ENCODE measurements at regions not wholly inside any gene's neighbourhood (a gene's known extent, or its start where the extent isn't known, plus 50 kb on each side); places are given as distances from the start of the nearest gene placed in this dataset.

DNA sequence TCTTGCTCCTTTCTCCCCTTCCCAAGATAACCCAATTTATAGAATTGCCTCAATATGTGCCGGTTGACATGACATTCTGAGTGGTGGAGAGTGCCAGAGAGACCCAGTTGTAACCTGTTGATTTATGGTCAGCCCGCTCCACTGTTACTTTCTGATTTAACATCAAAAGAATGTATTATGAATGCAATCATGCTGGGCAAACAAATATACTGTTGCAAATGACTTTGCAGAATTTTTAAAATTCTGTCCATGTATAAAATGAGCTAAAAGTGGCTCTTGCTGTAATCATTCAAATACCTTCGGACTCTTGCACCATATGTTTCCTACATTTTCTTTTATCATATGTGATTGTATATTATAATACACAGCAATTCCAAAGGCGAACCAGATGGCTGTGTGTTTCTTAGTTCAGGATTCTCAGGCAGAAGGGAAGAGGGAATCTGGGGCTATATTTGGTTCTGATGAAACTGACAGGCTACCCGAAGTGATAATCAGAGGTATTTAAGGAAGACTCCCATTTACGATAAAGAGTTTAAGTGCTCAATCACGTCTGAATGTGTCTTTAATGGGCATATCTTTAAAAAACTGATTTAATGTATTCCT, 131.7 kb downstream of the CLCN4 start:
- in situ Hi-C loops (cut with HindIII; ENCODE audit: low pct_unique_long_range_greater_than_20kb, low sequenced_read_pairs): no loop called here

GRCh38 chrX:10296576-10296975, 139.8 kb downstream of the CLCN4 start:
- no peak for DNase-seq (ENCODE audit: low read depth)
- in situ Hi-C loops (cut with HindIII; ENCODE audit: low pct_unique_long_range_greater_than_20kb, low sequenced_read_pairs): no loop called here

More for the DNA sequence above, 131.7 kb downstream of the CLCN4 start:
- no peak for DNase-seq (ENCODE audit: low read depth)

- in situ Hi-C loops (cut with HindIII; ENCODE audit: low pct_unique_long_range_greater_than_20kb, low sequenced_read_pairs): no loop called here
- no peak for DNase-seq (ENCODE audit: low read depth)
Observed at GRCh38 chrX:10310511-10310910, 153.7 kb downstream of the CLCN4 start.

DNA sequence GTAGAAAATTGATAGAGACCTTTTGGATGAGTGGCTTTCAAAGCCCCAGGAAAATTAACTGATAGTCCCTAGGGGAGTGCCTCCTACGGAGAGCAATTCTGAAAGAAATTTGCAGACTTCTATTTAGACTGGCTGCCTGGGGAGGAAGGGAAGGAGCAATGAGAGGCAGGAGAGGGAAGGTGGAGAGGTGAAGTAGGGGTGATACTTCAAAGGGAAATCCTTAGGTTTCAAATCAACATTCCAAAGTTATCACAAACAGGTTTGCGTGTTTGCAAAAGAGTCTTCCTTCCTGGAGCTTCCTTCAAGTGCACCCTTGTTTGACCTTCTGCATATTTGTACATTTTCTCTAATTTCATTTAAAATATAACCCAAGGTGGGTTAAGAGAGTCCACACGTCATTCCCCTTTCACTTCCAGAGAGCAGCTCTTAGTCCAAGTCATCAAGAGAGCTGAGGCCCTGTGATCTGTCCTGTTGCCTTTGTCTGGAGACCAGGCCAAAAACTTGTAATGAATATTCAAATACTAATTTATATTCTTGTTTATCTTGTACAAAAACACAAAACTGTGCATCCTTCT, 157.8 kb downstream of the CLCN4 start:
- in situ Hi-C loops (cut with HindIII; ENCODE audit: low pct_unique_long_range_greater_than_20kb, low sequenced_read_pairs): no loop called here
- no peak for DNase-seq (ENCODE audit: low read depth)

GRCh38 chrX:10325611-10326010, 168.8 kb downstream of the CLCN4 start:
- no peak for DNase-seq (ENCODE audit: low read depth)
- in situ Hi-C loops (cut with HindIII; ENCODE audit: low pct_unique_long_range_greater_than_20kb, low sequenced_read_pairs): no loop called here

- no peak for DNase-seq (ENCODE audit: low read depth)
- in situ Hi-C loops (cut with HindIII; ENCODE audit: low pct_unique_long_range_greater_than_20kb, low sequenced_read_pairs): no loop called here
Observed at GRCh38 chrX:10326578-10326977, 169.8 kb downstream of the CLCN4 start.

DNA sequence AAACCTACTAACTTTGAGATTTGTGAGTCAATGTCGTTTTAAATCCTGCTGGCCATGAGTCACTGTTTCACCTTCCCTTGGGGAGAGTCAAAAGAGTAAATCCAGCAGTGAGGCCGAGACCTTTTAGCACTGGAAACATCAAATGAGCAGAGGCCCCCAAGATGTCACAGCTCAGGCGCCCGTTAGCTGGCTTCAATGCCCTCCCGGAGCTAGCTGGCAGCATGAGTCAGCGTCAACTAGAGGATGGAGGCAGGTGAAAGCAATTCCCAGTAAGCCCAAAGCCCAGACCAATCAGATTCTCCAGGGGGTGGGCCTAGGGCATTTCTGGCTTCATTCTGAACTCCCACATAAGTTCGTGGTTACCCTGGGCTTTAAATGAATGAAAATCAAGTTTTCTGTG, 170.9 kb downstream of the CLCN4 start:
- peak; percentile 72 for DNase-seq (ENCODE audit: low read depth)
- in situ Hi-C loops (cut with HindIII; ENCODE audit: low pct_unique_long_range_greater_than_20kb, low sequenced_read_pairs): no loop called here

- no peak for DNase-seq (ENCODE audit: low read depth)
- in situ Hi-C loops (cut with HindIII; ENCODE audit: low pct_unique_long_range_greater_than_20kb, low sequenced_read_pairs): no loop called here
Observed at GRCh38 chrX:10329984-10330383, 173.2 kb downstream of the CLCN4 start.

DNA sequence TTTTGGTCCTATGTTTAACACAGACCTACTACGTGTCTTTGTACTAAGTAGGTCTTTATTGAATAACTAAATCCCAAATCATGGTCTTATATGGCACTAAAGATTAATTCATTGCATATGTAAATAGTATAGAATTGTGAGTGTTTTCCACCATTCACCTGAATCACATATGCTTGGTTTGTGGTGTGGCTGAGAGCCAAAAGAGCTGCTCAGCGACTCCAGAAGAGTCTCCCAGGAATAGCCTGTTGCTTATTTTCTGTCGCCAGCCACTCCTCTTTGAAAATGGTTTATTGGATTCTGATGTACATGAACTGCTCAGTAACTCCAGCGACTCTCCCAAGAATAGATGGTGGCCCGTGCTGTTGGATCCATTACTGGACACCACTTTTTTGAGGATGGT, 184.5 kb downstream of the CLCN4 start:
- in situ Hi-C loops (cut with HindIII; ENCODE audit: low pct_unique_long_range_greater_than_20kb, low sequenced_read_pairs): no loop called here
- DNase-seq (ENCODE audit: low read depth): no peak

DNA sequence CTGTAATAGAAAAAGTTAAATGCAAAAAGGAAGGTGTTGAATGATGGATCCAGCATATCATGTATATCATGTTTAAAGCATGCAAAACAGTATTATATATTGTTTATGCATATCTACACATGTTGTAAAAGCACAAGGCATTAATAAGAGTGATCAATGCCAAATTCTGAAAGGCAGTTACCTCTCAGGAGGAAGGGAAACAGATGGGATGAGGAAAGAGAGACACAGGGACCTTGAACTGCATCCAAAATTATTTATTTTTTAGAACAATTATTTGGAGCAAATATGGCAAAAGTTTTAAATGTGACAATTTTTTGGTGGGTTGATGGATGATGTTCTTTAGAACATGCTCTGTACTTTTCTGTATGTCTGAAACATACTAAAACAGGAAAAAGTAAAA, 193.4 kb downstream of the CLCN4 start:
- in situ Hi-C loops (cut with HindIII; ENCODE audit: low pct_unique_long_range_greater_than_20kb, low sequenced_read_pairs): no loop called here
- no peak for DNase-seq (ENCODE audit: low read depth)

GRCh38 chrX:10350981-10351380, 194.2 kb downstream of the CLCN4 start:
- peak; percentile 60 for DNase-seq (ENCODE audit: low read depth)
- in situ Hi-C loops (cut with HindIII; ENCODE audit: low pct_unique_long_range_greater_than_20kb, low sequenced_read_pairs): no loop called here

DNA sequence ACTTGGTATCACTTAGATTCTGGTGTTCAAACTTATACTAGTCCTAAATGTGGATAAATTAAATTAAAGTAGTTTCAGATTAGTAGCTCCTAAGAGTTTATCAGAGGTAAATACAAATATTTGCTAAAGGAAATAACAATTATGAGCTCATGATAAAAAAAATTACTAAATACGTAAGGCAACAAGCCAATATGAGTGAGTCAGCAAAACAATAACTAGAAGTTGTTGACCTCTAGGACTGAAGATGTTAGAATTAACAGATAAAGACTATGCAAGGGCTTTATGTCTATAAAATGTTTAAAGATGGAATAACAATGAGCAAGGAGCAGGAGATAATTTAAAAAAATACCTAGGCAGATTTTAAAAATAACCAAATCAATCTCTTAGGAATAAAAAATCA, 195.8 kb downstream of the CLCN4 start:
- no peak for DNase-seq (ENCODE audit: low read depth)
- in situ Hi-C loops (cut with HindIII; ENCODE audit: low pct_unique_long_range_greater_than_20kb, low sequenced_read_pairs): no loop called here

- DNase-seq (ENCODE audit: low read depth): no peak
- in situ Hi-C loops (cut with HindIII; ENCODE audit: low pct_unique_long_range_greater_than_20kb, low sequenced_read_pairs): no loop called here
Observed at GRCh38 chrX:10356979-10357378, 200.2 kb downstream of the CLCN4 start.

DNA sequence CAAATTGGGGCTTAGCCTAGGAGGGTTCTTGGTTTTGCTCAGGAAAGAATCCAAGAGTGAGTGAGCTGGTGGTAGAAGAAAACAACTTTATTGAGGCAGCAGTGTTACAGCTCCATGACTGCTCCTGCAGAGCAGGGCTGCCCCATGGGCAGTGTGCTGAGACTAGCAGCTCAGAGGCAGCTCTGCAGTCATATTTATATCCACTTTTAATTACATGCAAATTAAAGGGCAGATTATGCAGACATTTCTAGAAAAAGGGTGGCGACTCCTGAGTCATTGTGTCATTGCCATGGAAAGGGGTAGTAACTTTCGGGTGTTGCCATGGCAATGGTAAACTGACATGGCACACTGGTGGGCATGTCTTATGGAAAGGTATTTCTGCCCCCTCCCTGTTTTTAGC, 202.2 kb downstream of the CLCN4 start:
- in situ Hi-C loops (cut with HindIII; ENCODE audit: low pct_unique_long_range_greater_than_20kb, low sequenced_read_pairs): no loop called here
- no peak for DNase-seq (ENCODE audit: low read depth)

GRCh38 chrX:10360116-10360515, 203.3 kb downstream of the CLCN4 start:
- in situ Hi-C loops (cut with HindIII; ENCODE audit: low pct_unique_long_range_greater_than_20kb, low sequenced_read_pairs): no loop called here
- DNase-seq (ENCODE audit: low read depth): no peak

DNA sequence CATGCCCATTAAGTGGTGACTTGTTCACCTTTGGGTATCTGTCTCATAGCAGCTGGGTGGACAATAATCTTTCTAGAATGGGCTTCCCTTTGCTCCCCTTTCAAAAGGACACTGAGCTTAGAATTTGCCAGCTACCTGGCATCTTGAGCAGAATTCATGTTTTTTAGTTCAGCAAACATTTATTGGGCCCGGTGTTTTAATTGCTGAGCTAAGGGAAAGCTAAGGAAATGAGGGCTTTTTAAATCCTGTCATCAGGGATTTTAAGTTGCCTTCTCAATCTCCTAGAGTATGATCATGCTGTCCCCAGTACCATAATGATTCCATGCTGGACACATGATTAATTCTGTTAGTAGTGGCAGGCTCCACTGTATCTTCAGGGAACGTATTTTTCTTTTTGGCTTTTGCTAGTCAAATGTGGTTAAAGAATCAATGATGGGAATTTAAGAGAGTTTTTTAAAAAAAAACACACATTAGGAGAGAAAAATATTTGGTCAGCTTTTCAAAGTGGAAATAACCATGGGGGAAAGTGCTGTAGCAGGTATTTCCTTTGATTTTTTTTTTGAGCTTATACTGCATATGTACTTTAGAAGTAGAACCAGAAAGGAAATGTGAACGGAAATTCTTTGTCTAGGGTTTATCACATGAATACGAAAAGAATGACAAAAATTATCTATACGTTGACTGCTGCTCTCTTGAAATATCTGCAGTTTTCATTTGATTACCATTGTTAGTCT, 208.9 kb downstream of the CLCN4 start:
- DNase-seq (ENCODE audit: low read depth): no peak
- in situ Hi-C loops (cut with HindIII; ENCODE audit: low pct_unique_long_range_greater_than_20kb, low sequenced_read_pairs): no loop called here

DNA sequence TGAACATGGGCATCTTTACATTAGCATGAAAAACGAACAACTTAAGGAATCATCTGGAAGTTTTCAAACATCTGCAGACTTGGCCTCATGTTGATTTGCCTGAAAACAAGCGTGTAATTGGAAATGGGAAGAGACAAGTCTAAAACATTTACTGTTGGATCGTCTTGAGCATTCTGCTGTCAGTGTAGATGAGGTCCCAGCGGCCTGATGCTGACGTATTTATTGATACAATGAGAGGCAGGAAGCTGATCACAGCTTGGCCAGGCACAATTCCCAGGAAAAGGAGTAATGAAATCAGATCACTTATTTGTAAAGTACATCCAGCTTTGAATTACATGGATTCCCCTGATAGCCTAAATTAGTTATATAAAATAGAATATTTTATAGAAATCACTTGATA, 210.6 kb downstream of the CLCN4 start:
- DNase-seq (ENCODE audit: low read depth): no peak
- in situ Hi-C loops (cut with HindIII; ENCODE audit: low pct_unique_long_range_greater_than_20kb, low sequenced_read_pairs): no loop called here

DNA sequence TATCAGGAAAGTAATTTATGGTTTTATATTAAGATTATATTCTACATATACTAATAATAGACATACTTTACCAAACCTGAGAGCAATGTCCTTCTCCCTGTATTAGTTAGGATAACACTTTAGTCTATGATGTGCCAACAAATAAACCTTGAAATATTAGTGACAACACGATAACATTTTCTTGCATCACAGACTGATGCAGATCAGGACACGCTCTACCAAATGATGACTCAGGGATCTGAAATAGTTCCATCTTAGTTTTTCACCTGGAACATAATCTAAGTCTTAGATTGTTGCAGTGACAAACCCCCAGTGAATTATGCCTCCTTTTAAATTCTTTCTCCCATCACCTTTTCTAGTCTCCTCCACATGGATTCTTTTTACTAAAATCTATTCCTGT, 214.2 kb downstream of the CLCN4 start:
- no peak for DNase-seq (ENCODE audit: low read depth)
- in situ Hi-C loops (cut with HindIII; ENCODE audit: low pct_unique_long_range_greater_than_20kb, low sequenced_read_pairs): no loop called here

GRCh38 chrX:10377427-10377826, 220.7 kb downstream of the CLCN4 start:
- in situ Hi-C loops (cut with HindIII; ENCODE audit: low pct_unique_long_range_greater_than_20kb, low sequenced_read_pairs): no loop called here
- no peak for DNase-seq (ENCODE audit: low read depth)

GRCh38 chrX:10379878-10380277, 223.1 kb downstream of the CLCN4 start:
- in situ Hi-C loops (cut with HindIII; ENCODE audit: low pct_unique_long_range_greater_than_20kb, low sequenced_read_pairs): no loop called here
- no peak for DNase-seq (ENCODE audit: low read depth)

Measured in Caki2 (cell line).